ENCODE measurements at regions not wholly inside any gene's neighbourhood (a gene's known extent, or its start where the extent isn't known, plus 50 kb on each side); places are given as distances from the start of the nearest gene placed in this dataset.

DNA sequence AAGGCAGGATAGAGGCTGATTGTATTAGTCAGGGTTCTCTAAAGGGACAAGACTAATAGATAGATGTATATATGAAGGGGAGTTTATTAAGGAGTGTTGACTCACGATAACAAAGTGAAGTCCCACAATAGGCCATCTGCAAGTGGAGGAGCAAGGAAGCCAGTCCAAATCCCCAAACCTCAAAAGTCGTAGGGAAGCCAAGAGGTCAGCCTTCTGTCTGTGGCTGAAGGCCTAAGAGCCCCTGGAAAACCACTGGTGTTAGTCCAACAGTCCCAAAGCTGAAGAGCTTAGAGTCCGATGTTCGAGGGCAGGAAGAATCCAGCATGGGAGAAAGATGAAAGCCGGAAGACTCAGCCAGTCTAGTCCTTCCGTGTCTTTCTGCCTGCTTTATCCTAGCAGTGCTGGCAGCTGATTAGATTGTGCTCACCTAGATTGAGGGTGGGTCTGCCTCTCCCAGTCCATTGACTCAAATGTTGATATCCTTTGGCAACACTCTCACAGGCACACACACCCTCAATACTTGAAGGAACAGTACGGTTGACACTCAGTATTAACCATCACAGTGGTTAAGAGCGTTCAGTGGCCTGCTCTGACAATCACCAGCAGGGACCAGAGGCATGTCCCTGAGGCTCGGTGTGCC, 135.6 kb downstream of the CSNK2A3 start:
- 93% methylated on average over 7 to 9 of the region's 9 CpGs for WGBS, 2 experiments (ENCODE audit: insufficient coverage in 1 of 2, insufficient read length in 1 of 2)
- Mint-ChIP-seq H3K9me3 (no peaks in the 10 kb centered on the region), H3K4me1 (peaks cover 2% of the 10 kb centered on the region), H3K36me3 (ENCODE audit: low read depth) (no peaks in the 10 kb centered on the region), H3K27me3 (ENCODE audit: insufficient read depth) (no peaks in the 10 kb centered on the region), H3K27ac (no peak overlapping the region), H3K4me3 (no peak overlapping the region)
- peak; percentile 35 for DNase-seq
- Histone ChIP-seq H3K4me3 (ENCODE audit: low read length) (no peak overlapping the region), H3K27ac (ENCODE audit: low read depth, low read length) (no peak overlapping the region), H3K4me1 (ENCODE audit: control insufficient read depth, insufficient read depth, low read length) (no peaks in the 10 kb centered on the region), H3K27me3 (ENCODE audit: control insufficient read depth, insufficient read depth, low read length, poor library complexity, severe bottlenecking) (peaks cover 4% of the 10 kb centered on the region), H3K9me3 (ENCODE audit: control insufficient read depth, low read length) (no peaks in the 10 kb centered on the region), H3K36me3 (ENCODE audit: control insufficient read depth, insufficient read depth, low read length) (no peaks in the 10 kb centered on the region), H3K9ac (ENCODE audit: extremely low read depth, low read length, poor library complexity, severe bottlenecking) (no peak overlapping the region)
- TF ChIP-seq, protein P1, sequence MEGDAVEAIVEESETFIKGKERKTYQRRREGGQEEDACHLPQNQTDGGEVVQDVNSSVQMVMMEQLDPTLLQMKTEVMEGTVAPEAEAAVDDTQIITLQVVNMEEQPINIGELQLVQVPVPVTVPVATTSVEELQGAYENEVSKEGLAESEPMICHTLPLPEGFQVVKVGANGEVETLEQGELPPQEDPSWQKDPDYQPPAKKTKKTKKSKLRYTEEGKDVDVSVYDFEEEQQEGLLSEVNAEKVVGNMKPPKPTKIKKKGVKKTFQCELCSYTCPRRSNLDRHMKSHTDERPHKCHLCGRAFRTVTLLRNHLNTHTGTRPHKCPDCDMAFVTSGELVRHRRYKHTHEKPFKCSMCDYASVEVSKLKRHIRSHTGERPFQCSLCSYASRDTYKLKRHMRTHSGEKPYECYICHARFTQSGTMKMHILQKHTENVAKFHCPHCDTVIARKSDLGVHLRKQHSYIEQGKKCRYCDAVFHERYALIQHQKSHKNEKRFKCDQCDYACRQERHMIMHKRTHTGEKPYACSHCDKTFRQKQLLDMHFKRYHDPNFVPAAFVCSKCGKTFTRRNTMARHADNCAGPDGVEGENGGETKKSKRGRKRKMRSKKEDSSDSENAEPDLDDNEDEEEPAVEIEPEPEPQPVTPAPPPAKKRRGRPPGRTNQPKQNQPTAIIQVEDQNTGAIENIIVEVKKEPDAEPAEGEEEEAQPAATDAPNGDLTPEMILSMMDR (conservative IDR thresholded peaks at IDR 0.05) = no peak

DNA sequence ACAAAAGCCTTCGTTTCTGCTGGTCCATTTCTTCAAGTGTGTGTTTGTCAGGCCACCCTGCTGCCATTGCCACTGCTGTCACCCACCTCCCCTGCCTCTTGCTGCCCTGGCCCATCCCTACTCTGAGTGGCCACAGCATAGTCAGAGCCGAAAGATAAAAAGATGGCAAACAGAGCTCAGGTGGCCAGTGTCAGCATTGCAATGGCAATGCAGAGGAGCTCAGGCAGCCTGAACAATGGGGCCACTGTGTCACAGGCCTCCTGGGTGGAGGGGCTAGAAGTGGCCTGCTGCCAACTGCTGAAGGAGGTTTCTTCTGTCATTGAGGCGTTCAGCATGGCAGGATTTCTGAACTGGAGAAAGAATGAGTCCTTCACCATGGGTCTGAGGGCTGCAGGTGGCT, 137.1 kb downstream of the CSNK2A3 start:
- TF ChIP-seq, protein P1 (conservative IDR thresholded peaks at IDR 0.05) = peak; percentile 34
- no peaks in the 10 kb centered on the region for H3K9me3 ChIP-seq (ENCODE audit: control insufficient read depth, low read length)
- WGBS, 2 experiments (ENCODE audit: insufficient coverage in 1 of 2, insufficient read length in 1 of 2) = 83 to 88% methylated on average over 3 of the region's 3 CpGs
- peak; percentile 59 for DNase-seq
- H3K27me3 Mint-ChIP-seq (ENCODE audit: insufficient read depth) = no peaks in the 10 kb centered on the region
- H3K27ac ChIP-seq (ENCODE audit: low read depth, low read length) = no peak overlapping the region
- no peak overlapping the region for H3K4me3 Mint-ChIP-seq
- no peaks in the 10 kb centered on the region for H3K36me3 ChIP-seq (ENCODE audit: control insufficient read depth, insufficient read depth, low read length)
- H3K4me1 Mint-ChIP-seq = peaks cover 7% of the 10 kb centered on the region
- peaks cover 4% of the 10 kb centered on the region for H3K4me1 ChIP-seq (ENCODE audit: control insufficient read depth, insufficient read depth, low read length)
- H3K27ac Mint-ChIP-seq = no peak overlapping the region
- no peak overlapping the region for H3K9ac ChIP-seq (ENCODE audit: extremely low read depth, low read length, poor library complexity, severe bottlenecking)
- H3K4me3 ChIP-seq (ENCODE audit: low read length) = no peak overlapping the region
- H3K27me3 ChIP-seq (ENCODE audit: control insufficient read depth, insufficient read depth, low read length, poor library complexity, severe bottlenecking) = peaks cover 4% of the 10 kb centered on the region
- H3K9me3 Mint-ChIP-seq = no peaks in the 10 kb centered on the region
- H3K36me3 Mint-ChIP-seq (ENCODE audit: low read depth) = no peaks in the 10 kb centered on the region

DNA sequence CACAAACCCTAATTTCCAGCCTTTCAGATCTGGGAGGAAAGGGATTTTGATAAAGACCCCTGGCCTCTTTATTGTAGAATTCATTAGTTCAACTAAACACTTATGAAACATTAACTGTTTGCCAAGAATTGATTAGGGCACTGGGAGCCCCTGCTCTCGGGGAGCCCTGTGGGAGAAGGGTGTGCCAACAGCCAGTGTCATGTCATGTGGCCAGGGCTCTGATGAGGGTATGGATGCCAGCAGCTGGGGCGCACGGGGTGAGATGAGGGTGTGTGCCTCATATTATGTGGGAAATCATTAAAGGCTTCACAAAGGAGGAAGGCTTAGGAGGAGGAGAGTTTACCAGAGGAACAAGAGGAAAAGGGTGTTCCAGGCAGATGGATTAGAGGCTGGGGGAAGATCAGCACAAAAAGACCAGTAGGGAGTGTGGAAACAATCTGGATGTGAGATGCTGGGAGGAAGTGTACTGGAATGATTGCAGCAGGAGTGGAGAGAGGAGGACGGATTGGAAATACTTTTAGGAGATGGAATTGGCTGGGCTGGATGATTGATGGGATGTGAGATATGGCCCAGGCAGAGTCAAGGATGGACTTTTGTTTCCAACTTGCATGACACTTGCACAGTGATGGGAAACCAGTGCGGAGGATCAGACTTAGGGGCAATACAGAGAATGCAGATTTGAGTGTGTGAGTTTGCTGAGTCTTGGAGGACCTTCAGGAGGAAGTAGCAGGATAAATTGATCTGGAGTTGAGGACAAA, 137.8 kb downstream of the CSNK2A3 start:
- H3K27ac ChIP-seq (ENCODE audit: low read depth, low read length) = no peak overlapping the region
- TF ChIP-seq, protein P1 (conservative IDR thresholded peaks at IDR 0.05) = no peak
- Mint-ChIP-seq H3K4me1 (peaks cover 7% of the 10 kb centered on the region), H3K36me3 (ENCODE audit: low read depth) (no peaks in the 10 kb centered on the region), H3K4me3 (no peak overlapping the region), H3K27me3 (ENCODE audit: insufficient read depth) (no peaks in the 10 kb centered on the region), H3K9me3 (no peaks in the 10 kb centered on the region), H3K27ac (no peak overlapping the region)
- H3K9ac ChIP-seq (ENCODE audit: extremely low read depth, low read length, poor library complexity, severe bottlenecking) = no peak overlapping the region
- no peaks in the 10 kb centered on the region for H3K36me3 ChIP-seq (ENCODE audit: control insufficient read depth, insufficient read depth, low read length)
- no peak overlapping the region for H3K4me3 ChIP-seq (ENCODE audit: low read length)
- 91 to 92% methylated on average over 3 to 5 of the region's 5 CpGs for WGBS, 2 experiments (ENCODE audit: insufficient coverage in 1 of 2, insufficient read length in 1 of 2)
- H3K9me3 ChIP-seq (ENCODE audit: control insufficient read depth, low read length) = no peaks in the 10 kb centered on the region
- H3K27me3 ChIP-seq (ENCODE audit: control insufficient read depth, insufficient read depth, low read length, poor library complexity, severe bottlenecking) = peaks cover 4% of the 10 kb centered on the region
- DNase-seq = peak; percentile 19
- peaks cover 4% of the 10 kb centered on the region for H3K4me1 ChIP-seq (ENCODE audit: control insufficient read depth, insufficient read depth, low read length)
